HCT116 (cell line): ENCODE measurements at regions not wholly inside any gene's neighbourhood (a gene's known extent, or its start where the extent isn't known, plus 50 kb on each side); places are given as distances from the start of the nearest gene placed in this dataset.

ENCODE experiments used
- ATAC-seq: fragments of 200-7000 bp; cut with Tn5 transposase; 2 replicates; pipeline ENCODE4 v1.9.1; 2020; ENCODE audit warnings: mild to moderate bottlenecking, moderate library complexity
- BruUV-seq: library from RNA; stranded (reverse); fragments of 400-500 nt; replicated peaks from 2 replicates; lab custom pipeline; 2021; lab: Mats Ljungman, UMichigan
- CTCF ChIA-PET: fragments of 300-600 bp; sonication (Branson Sonifier 250); formaldehyde crosslinking; loops from one replicate; lab custom pipeline; 2021; ENCODE audit warnings: antibody characterized with exemption; lab: Charles Lee
- POLR2A ChIA-PET: fragments of 300-600, 350-600 bp; sonication (Branson Sonifier 250); formaldehyde crosslinking; loops from one replicate; lab custom pipeline; 2021; ENCODE audit warnings: antibody characterized with exemption; lab: Charles Lee
- RAD21 ChIA-PET, 2 experiments: fragments of 300-600 bp; sonication (Branson Sonifier 250); formaldehyde crosslinking; loops; one replicate each; lab custom pipeline; 2023; ENCODE audit warnings: low total read pairs in 2 of 2; ENCODE audit not compliant: uncharacterized antibody in 2 of 2, unreplicated experiment in 2 of 2, low non-redundant PET in 1 of 2; lab: Charles Lee
- DNase-seq: peaks from one replicate; pipeline ENCODE4 v3.0.0-alpha.2; 2010; ENCODE audit warnings: low read depth, low spot score
- H2AFZ ChIP-seq: fragments of 200-600 bp; shearing (Covaris generic), sonication (generic); 2 replicates; pipeline ENCODE4 v1.6.1; 2017; ENCODE audit warnings: low read depth, mixed run types, mixed read lengths, antibody characterized with exemption, low read length; ENCODE audit not compliant: poor library complexity, severe bottlenecking
- H3K27ac ChIP-seq: 2 replicates; pipeline ENCODE4 v1.5.1; 2012; ENCODE audit warnings: low read depth, low read length
- H3K27me3 ChIP-seq: fragments of 200-600 bp; sonication (generic); 2 replicates; pipeline ENCODE4 v1.6.1; 2016; ENCODE audit warnings: mixed run types, low read length, mixed read lengths; ENCODE audit not compliant: insufficient read depth
- H3K36me3 ChIP-seq, 2 experiments: fragments of 200-500 bp in 1 of 2; fragments of 200-600 bp in 1 of 2; sonication (Bioruptor generic) in 1 of 2; sonication (generic) in 1 of 2; 2 replicates each; pipeline versions ENCODE4 v1.5.1 to v1.6.1; 2014 to 2016; ENCODE audit warnings: low read length in 2 of 2, inconsistent platforms in 1 of 2, mixed read lengths in 1 of 2, mixed run types in 1 of 2; ENCODE audit not compliant: insufficient read depth in 2 of 2, control insufficient read depth in 1 of 2
- H3K4me1 ChIP-seq, 2 experiments: fragments of 200-600 bp in 1 of 2; sonication (generic) in 1 of 2; 2 replicates each; pipeline versions ENCODE4 v1.5.1 to v1.6.1; 2012 to 2017; ENCODE audit warnings: low read length in 2 of 2, inconsistent platforms in 1 of 2, mild to moderate bottlenecking in 1 of 2, mixed read lengths in 1 of 2, mixed run types in 1 of 2, moderate library complexity in 1 of 2; ENCODE audit not compliant: insufficient read depth in 2 of 2, control insufficient read depth in 1 of 2
- H3K4me2 ChIP-seq: fragments of 200-600 bp; sonication (generic); 2 replicates; pipeline ENCODE4 v1.6.1; 2017; ENCODE audit warnings: mixed run types, low read length, mixed read lengths
- H3K4me3 ChIP-seq, 2 experiments: fragments of 200-600 bp in 1 of 2; sonication (generic) in 1 of 2; replicated peaks in 1 of 2; 2 replicates each; pipeline ENCODE4 v1.5.1; 2011 to 2016; ENCODE audit warnings: low read length in 2 of 2, control low read depth in 1 of 2, low read depth in 1 of 2, mild to moderate bottlenecking in 1 of 2, mixed read lengths in 1 of 2, mixed run types in 1 of 2
- H3K79me2 ChIP-seq: fragments of 200-600 bp; sonication (generic); 2 replicates; pipeline ENCODE4 v1.6.1; 2017; ENCODE audit warnings: mild to moderate bottlenecking, mixed run types, low read length, moderate library complexity, mixed read lengths; ENCODE audit not compliant: insufficient read depth
- H3K9ac ChIP-seq: fragments of 200-600 bp; sonication (generic); 2 replicates; pipeline ENCODE4 v1.6.1; 2016; ENCODE audit warnings: low read length, mixed read lengths
- H3K9me2 ChIP-seq: fragments of 200-600 bp; sonication (generic), shearing (Covaris generic); 2 replicates; pipeline ENCODE4 v1.6.1; 2017; ENCODE audit warnings: mixed run types, mild to moderate bottlenecking, moderate library complexity; ENCODE audit not compliant: insufficient read depth
- H3K9me3 ChIP-seq, 2 experiments: fragments of 200-500 bp in 1 of 2; fragments of 200-600 bp in 1 of 2; sonication (Bioruptor generic) in 1 of 2; sonication (generic) in 1 of 2; 2 replicates each; pipeline ENCODE4 v1.6.1; 2014 to 2017; ENCODE audit warnings: low read length in 2 of 2, mixed read lengths in 2 of 2, inconsistent platforms in 1 of 2, low read depth in 1 of 2, mild to moderate bottlenecking in 1 of 2, mixed run types in 1 of 2, moderate library complexity in 1 of 2; ENCODE audit not compliant: control insufficient read depth in 1 of 2, insufficient read depth in 1 of 2
- H4K20me1 ChIP-seq: fragments of 200-600 bp; sonication (generic), shearing (Covaris generic); 2 replicates; pipeline ENCODE4 v1.6.1; 2017; ENCODE audit warnings: mixed run types, mild to moderate bottlenecking, moderate library complexity; ENCODE audit not compliant: insufficient read depth
- CEBPB ChIP-seq: IDR thresholded peaks from 2 replicates; pipeline ENCODE4 v1.6.1; 2012; ENCODE audit warnings: low read depth
- EGR1 ChIP-seq: IDR thresholded peaks from 2 replicates; pipeline ENCODE4 v1.6.1; 2012; ENCODE audit warnings: low read depth
- EZH2 ChIP-seq: fragments of 200-600 bp; sonication (generic); IDR thresholded peaks from 2 replicates; pipeline ENCODE4 v1.6.1; 2017; ENCODE audit warnings: antibody characterized with exemption, mixed run types
- EZH2phosphoT487 ChIP-seq: fragments of 200-600 bp; IDR thresholded peaks from 2 replicates; pipeline ENCODE4 v1.6.1; 2018; ENCODE audit warnings: antibody characterized with exemption, borderline replicate concordance
- POLR2A ChIP-seq: IDR thresholded peaks from 2 replicates; pipeline ENCODE4 v1.7.0; 2011; ENCODE audit warnings: borderline replicate concordance; ENCODE audit not compliant: insufficient read depth, insufficient read length; ENCODE audit errors: extremely low read depth
- REST ChIP-seq: IDR thresholded peaks from 2 replicates; pipeline ENCODE4 v1.6.1; 2012; ENCODE audit warnings: low read depth
- SIN3A ChIP-seq: IDR thresholded peaks from 2 replicates; pipeline ENCODE4 v1.6.1; 2012; ENCODE audit warnings: low read depth
- SP1 ChIP-seq: IDR thresholded peaks from 2 replicates; pipeline ENCODE4 v1.6.1; 2012; ENCODE audit warnings: low read depth
- TCF7L2 ChIP-seq: IDR thresholded peaks from 2 replicates; pipeline ENCODE4 v1.7.0; 2011; ENCODE audit warnings: borderline replicate concordance, inconsistent platforms; ENCODE audit not compliant: insufficient read depth, insufficient read length; ENCODE audit errors: extremely low read depth
- ZBTB33 ChIP-seq: IDR thresholded peaks from 2 replicates; pipeline ENCODE4 v1.6.1; 2011; ENCODE audit warnings: mild to moderate bottlenecking, low read length, moderate library complexity; ENCODE audit not compliant: insufficient replicate concordance; ENCODE audit errors: extremely low read depth
- ZFX ChIP-seq: fragments of 450-650 bp; IDR thresholded peaks from 2 replicates; pipeline ENCODE4 v1.6.1; 2017
- intact Hi-C: fragments of 100-400 bp; cut with micrococcal nuclease; formaldehyde crosslinking; loops from 2 replicates; pipeline ENCODE4 v1.10.0; 2022
- TF ChIP-seq, protein P1 (sequence below), 3 experiments: fragments of 200-600 bp in 1 of 3; sonication (generic) in 1 of 3; IDR thresholded peaks in 2 of 3; conservative IDR thresholded peaks in 1 of 3; 2 replicates each; pipeline ENCODE4 v1.5.1; 2012 to 2017; ENCODE audit warnings: low read depth in 2 of 3, low read length in 2 of 3, antibody characterized with exemption in 1 of 3, borderline replicate concordance in 1 of 3, control low read depth in 1 of 3, mild to moderate bottlenecking in 1 of 3, mixed read lengths in 1 of 3, mixed run types in 1 of 3, moderate library complexity in 1 of 3; ENCODE audit not compliant: insufficient read depth in 1 of 3

DNA sequence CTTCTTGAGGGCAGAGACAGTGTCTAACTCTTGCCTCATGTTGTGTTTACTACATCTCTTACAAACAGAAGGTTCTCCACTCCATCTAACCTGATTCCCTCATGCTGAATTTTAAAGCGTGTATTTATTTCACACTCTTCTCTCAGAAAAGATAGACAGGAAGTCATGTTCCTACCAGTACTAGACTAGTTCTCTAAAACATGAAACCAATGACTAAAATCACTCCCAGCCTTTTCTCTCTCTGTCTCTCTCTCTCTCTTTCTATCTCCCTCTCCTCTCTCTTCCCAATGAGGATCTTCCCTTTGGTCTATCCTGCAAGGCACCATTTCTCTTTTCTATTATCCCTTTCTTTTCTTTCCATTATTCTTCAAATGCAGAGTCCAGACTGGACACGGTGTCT is 391.9 kb upstream of the CADM1 start:
- Histone ChIP-seq H3K36me3 (no peaks in the 10 kb centered on the region), H4K20me1 (no peaks in the 10 kb centered on the region)
- no peak for TF ChIP-seq EZH2
- TF ChIP-seq EGR1: no peak
- no peak for TF ChIP-seq POLR2A
- TF ChIP-seq, all 23 proteins: peak for 0
- RAD21 ChIA-PET: no interaction called here
- no TSS peak for BruUV-seq
- Histone ChIP-seq H3K9ac (no peak overlapping the region), H3K79me2 (no peaks in the 10 kb centered on the region), H3K27ac (no peak overlapping the region), H3K4me3 (no peak overlapping the region), H3K9me2 (no peaks in the 10 kb centered on the region), H2AFZ (no peak overlapping the region), H3K9me3 (peaks cover 0 to 16% of the 10 kb centered on the region in 2 experiments; a peak in 2 of 4 replicates), H3K27me3 (no peaks in the 10 kb centered on the region), H3K4me2 (no peak overlapping the region), H3K4me1 (no peaks in the 10 kb centered on the region)
- ATAC-seq: no peak
- no peak for DNase-seq
- POLR2A ChIA-PET: no interaction called here
- CTCF ChIA-PET: no interaction called here
- intact Hi-C loops: no loop called here

DNA sequence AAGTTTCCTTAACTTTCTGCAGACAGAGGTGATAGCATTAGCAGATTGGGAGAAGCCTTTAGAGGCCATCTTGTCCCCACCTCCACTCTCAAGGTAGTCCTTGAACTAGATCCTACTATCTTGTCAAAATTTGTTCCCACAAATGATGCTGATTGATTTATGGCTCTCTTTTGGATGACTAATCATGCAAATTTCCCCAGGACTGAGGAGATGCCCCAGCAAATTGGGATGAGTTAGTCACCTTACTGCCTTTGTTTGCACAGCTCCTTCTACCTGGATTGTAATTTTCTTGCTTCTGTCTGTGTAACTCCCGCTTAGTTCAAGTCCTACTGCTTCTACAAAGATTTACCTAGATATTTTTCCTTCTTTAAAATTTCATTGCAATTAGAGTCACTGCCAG is 391.4 kb upstream of the CADM1 start:
- POLR2A ChIA-PET: no interaction called here
- Histone ChIP-seq H3K27ac (no peak overlapping the region), H3K4me1 (no peaks in the 10 kb centered on the region), H4K20me1 (no peaks in the 10 kb centered on the region), H3K9me2 (no peaks in the 10 kb centered on the region), H3K4me2 (no peak overlapping the region), H3K27me3 (no peaks in the 10 kb centered on the region), H3K9ac (no peak overlapping the region), H3K79me2 (no peaks in the 10 kb centered on the region), H3K36me3 (no peaks in the 10 kb centered on the region), H3K4me3 (no peak overlapping the region), H3K9me3 (peaks cover 0 to 16% of the 10 kb centered on the region in 2 experiments; a peak in 2 of 4 replicates), H2AFZ (no peak overlapping the region)
- CTCF ChIA-PET: no interaction called here
- TF ChIP-seq REST (no peak), SIN3A (no peak), ZBTB33 (no peak), SP1 (no peak), EZH2phosphoT487 (no peak), EZH2 (no peak), POLR2A (no peak), EGR1 (no peak), ZFX (no peak), CEBPB (no peak), TCF7L2 (no peak)
- TF ChIP-seq, protein P1, sequence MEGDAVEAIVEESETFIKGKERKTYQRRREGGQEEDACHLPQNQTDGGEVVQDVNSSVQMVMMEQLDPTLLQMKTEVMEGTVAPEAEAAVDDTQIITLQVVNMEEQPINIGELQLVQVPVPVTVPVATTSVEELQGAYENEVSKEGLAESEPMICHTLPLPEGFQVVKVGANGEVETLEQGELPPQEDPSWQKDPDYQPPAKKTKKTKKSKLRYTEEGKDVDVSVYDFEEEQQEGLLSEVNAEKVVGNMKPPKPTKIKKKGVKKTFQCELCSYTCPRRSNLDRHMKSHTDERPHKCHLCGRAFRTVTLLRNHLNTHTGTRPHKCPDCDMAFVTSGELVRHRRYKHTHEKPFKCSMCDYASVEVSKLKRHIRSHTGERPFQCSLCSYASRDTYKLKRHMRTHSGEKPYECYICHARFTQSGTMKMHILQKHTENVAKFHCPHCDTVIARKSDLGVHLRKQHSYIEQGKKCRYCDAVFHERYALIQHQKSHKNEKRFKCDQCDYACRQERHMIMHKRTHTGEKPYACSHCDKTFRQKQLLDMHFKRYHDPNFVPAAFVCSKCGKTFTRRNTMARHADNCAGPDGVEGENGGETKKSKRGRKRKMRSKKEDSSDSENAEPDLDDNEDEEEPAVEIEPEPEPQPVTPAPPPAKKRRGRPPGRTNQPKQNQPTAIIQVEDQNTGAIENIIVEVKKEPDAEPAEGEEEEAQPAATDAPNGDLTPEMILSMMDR (IDR thresholded peaks at IDR 0.05 in 2 of 3, conservative IDR thresholded peaks at IDR 0.05 in 1 of 3; ENCODE audit: borderline replicate concordance in 1 of 3, insufficient read depth in 1 of 3, low read depth in 2 of 3, low read length in 2 of 3): no peak
- DNase-seq (no peak), ATAC-seq (no peak)
- BruUV-seq: no TSS peak
- RAD21 ChIA-PET: no interaction called here
- intact Hi-C loops: no loop called here
